ENCODE measurements at regions not wholly inside any gene's neighbourhood (a gene's known extent, or its start where the extent isn't known, plus 50 kb on each side); places are given as distances from the start of the nearest gene placed in this dataset.

DNA sequence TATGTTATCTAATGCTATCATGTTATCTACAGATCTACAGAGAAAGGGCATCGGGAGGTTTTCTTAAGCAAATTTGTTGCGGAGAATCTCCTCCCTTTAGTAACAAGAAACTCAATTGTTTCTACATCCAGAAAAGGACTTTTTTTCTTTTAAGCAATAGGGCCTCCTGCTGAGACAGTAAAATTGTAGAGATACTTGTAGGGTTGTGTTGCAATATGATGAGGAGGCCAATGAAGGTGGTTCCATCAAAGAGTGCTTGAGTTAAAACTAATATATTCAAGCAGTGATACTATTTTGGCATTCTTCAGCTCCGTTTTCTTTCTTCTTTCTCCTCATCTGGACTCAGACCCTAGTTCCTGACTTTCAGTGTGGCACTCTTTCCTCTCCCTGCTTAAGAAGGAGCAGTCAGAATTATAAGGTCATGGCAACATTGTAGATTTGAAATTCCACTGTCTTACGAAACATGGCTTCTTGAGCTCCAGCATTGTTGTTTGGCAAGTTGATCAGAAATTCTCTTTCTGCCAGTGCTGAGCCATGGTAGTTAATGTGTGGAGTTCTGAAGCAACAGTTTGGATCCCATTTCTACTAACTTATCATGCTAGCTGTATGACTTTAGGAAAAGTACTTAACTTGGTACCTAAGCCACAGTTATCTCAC lies 202.0 kb upstream of the SLC14A2 start:
- Histone ChIP-seq H3K4me1 (ENCODE audit: control insufficient read depth, insufficient read depth, low read length) (no peaks in the 10 kb centered on the region), H3K9ac (ENCODE audit: control insufficient read depth, insufficient read depth, low read length) (no peak overlapping the region), H3K79me2 (ENCODE audit: control insufficient read depth, insufficient read depth, low read length) (no peaks in the 10 kb centered on the region), H3K4me2 (ENCODE audit: control insufficient read depth, insufficient read depth) (no peak overlapping the region), H3K9me3 (replicated peaks; ENCODE audit: control insufficient read depth, insufficient read depth, low read length) (no peaks in the 10 kb centered on the region), H4K20me1 (ENCODE audit: control insufficient read depth, insufficient read depth) (no peaks in the 10 kb centered on the region), H3K36me3 (ENCODE audit: control insufficient read depth in 2 of 2, insufficient read depth in 2 of 2, low read length in 1 of 2) (no peaks in the 10 kb centered on the region), H2AFZ (ENCODE audit: control insufficient read depth, low read depth, low read length) (no peak overlapping the region), H3K4me3 (no peak overlapping the region), H3K27me3 (replicated peaks in 1 of 2; ENCODE audit: control insufficient read depth in 2 of 2, insufficient read depth in 2 of 2, low read length in 1 of 2) (no peaks in the 10 kb centered on the region), H3K27ac (ENCODE audit: control insufficient read depth, insufficient read depth) (no peak overlapping the region)
- ATAC-seq (no peak), FAIRE-seq (no peak), DNase-seq (ENCODE audit: low read depth, low spot score) (no peak)
- in situ Hi-C loops (cut with MboI) (no loop called here), intact Hi-C loops (cut with micrococcal nuclease; ENCODE audit: unreplicated experiment) (no loop called here)
- ChIA-PET SMC1A (ENCODE audit: uncharacterized antibody, unreplicated experiment) (no interaction called here), RAD21 (ENCODE audit: unreplicated experiment) (no interaction called here), POLR2A (interaction anchor here (0.6 kb wide), 1 partner anchor 684 kb away, joined by 3 read pairs; no protein-coding TSS in a partner anchor), CTCF (no interaction called here)
- BruUV-seq (replicated peaks) = no TSS peak
- TF ChIP-seq RUNX3 (IDR thresholded peaks at IDR 0.05; ENCODE audit: low read length) (no peak), SPI1 (IDR thresholded peaks at IDR 0.05; ENCODE audit: borderline replicate concordance, insufficient read depth, low read depth, low read length) (no peak), YY1 (IDR thresholded peaks at IDR 0.05; ENCODE audit: low read depth, low read length) (no peak), SP1 (IDR thresholded peaks at IDR 0.05; ENCODE audit: low read depth, low read length) (no peak), BCL11A (IDR thresholded peaks at IDR 0.05; ENCODE audit: low read depth, low read length) (no peak), TCF7 (IDR thresholded peaks at IDR 0.05; ENCODE audit: borderline replicate concordance) (no peak), KLF5 (IDR thresholded peaks at IDR 0.05; ENCODE audit: partially characterized antibody) (no peak), YBX1 (IDR thresholded peaks at IDR 0.05) (no peak), SRF (IDR thresholded peaks at IDR 0.05; ENCODE audit: low read depth in 2 of 2, low read length in 2 of 2) (no peak), MTA2 (IDR thresholded peaks at IDR 0.05; ENCODE audit: low read depth) (no peak), NFYA (IDR thresholded peaks at IDR 0.05; ENCODE audit: borderline replicate concordance, low read depth, low read length) (no peak), SMC3 (IDR thresholded peaks at IDR 0.05; ENCODE audit: borderline replicate concordance, low read length) (no peak), MXI1 (IDR thresholded peaks at IDR 0.05; ENCODE audit: low read depth, low read length) (no peak)
- TF ChIP-seq, protein P1, sequence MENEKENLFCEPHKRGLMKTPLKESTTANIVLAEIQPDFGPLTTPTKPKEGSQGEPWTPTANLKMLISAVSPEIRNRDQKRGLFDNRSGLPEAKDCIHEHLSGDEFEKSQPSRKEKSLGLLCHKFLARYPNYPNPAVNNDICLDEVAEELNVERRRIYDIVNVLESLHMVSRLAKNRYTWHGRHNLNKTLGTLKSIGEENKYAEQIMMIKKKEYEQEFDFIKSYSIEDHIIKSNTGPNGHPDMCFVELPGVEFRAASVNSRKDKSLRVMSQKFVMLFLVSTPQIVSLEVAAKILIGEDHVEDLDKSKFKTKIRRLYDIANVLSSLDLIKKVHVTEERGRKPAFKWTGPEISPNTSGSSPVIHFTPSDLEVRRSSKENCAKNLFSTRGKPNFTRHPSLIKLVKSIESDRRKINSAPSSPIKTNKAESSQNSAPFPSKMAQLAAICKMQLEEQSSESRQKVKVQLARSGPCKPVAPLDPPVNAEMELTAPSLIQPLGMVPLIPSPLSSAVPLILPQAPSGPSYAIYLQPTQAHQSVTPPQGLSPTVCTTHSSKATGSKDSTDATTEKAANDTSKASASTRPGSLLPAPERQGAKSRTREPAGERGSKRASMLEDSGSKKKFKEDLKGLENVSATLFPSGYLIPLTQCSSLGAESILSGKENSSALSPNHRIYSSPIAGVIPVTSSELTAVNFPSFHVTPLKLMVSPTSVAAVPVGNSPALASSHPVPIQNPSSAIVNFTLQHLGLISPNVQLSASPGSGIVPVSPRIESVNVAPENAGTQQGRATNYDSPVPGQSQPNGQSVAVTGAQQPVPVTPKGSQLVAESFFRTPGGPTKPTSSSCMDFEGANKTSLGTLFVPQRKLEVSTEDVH (IDR thresholded peaks at IDR 0.05; ENCODE audit: low read depth, partially characterized antibody) = no peak
- TF ChIP-seq, protein P2, sequence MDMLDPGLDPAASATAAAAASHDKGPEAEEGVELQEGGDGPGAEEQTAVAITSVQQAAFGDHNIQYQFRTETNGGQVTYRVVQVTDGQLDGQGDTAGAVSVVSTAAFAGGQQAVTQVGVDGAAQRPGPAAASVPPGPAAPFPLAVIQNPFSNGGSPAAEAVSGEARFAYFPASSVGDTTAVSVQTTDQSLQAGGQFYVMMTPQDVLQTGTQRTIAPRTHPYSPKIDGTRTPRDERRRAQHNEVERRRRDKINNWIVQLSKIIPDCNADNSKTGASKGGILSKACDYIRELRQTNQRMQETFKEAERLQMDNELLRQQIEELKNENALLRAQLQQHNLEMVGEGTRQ (IDR thresholded peaks at IDR 0.05; ENCODE audit: borderline replicate concordance, low read depth, low read length) = no peak
- TF ChIP-seq, protein P3, sequence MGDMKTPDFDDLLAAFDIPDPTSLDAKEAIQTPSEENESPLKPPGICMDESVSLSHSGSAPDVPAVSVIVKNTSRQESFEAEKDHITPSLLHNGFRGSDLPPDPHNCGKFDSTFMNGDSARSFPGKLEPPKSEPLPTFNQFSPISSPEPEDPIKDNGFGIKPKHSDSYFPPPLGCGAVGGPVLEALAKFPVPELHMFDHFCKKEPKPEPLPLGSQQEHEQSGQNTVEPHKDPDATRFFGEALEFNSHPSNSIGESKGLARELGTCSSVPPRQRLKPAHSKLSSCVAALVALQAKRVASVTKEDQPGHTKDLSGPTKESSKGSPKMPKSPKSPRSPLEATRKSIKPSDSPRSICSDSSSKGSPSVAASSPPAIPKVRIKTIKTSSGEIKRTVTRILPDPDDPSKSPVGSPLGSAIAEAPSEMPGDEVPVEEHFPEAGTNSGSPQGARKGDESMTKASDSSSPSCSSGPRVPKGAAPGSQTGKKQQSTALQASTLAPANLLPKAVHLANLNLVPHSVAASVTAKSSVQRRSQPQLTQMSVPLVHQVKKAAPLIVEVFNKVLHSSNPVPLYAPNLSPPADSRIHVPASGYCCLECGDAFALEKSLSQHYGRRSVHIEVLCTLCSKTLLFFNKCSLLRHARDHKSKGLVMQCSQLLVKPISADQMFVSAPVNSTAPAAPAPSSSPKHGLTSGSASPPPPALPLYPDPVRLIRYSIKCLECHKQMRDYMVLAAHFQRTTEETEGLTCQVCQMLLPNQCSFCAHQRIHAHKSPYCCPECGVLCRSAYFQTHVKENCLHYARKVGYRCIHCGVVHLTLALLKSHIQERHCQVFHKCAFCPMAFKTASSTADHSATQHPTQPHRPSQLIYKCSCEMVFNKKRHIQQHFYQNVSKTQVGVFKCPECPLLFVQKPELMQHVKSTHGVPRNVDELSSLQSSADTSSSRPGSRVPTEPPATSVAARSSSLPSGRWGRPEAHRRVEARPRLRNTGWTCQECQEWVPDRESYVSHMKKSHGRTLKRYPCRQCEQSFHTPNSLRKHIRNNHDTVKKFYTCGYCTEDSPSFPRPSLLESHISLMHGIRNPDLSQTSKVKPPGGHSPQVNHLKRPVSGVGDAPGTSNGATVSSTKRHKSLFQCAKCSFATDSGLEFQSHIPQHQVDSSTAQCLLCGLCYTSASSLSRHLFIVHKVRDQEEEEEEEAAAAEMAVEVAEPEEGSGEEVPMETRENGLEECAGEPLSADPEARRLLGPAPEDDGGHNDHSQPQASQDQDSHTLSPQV (IDR thresholded peaks at IDR 0.05) = no peak
- TF ChIP-seq, protein P4, sequence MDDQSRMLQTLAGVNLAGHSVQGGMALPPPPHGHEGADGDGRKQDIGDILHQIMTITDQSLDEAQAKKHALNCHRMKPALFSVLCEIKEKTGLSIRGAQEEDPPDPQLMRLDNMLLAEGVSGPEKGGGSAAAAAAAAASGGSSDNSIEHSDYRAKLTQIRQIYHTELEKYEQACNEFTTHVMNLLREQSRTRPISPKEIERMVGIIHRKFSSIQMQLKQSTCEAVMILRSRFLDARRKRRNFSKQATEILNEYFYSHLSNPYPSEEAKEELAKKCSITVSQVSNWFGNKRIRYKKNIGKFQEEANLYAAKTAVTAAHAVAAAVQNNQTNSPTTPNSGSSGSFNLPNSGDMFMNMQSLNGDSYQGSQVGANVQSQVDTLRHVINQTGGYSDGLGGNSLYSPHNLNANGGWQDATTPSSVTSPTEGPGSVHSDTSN (IDR thresholded peaks at IDR 0.05; ENCODE audit: insufficient replicate concordance, low read depth, low read length) = no peak
- 41% methylated on average over 4 of the region's 4 CpGs for WGBS (ENCODE audit: insufficient coverage, insufficient replicate concordance, low lambda C conversion rate, missing lambda C conversion rate)

All from GM12878 (cell line).